ENCODE measurements at regions not wholly inside any gene's neighbourhood (a gene's known extent, or its start where the extent isn't known, plus 50 kb on each side); places are given as distances from the start of the nearest gene placed in this dataset.
"Not testable (repeated sequence)": the region's sequence is repeated elsewhere in the genome, so short reads cannot be mapped to it uniquely, and the experiment has no call there.

DNA sequence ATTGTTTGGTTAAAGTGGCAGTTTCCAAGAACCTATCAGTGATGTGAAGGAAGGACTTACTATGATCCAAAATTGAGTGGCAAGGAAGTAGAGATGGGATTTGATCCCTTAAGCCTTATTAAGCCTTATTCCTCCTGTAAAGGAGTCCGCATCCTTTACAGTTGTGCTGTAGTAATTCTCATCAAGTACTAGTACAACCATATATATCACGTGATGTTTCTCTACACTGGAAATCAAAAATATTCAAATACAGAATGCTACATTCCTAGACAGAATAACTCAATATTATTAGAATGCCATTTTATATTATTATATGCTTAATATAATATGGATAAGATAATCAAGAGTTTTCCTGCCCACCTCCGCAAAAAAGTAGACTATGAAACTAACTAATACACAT is 312.4 kb upstream of the SPHKAP start:
- no peak for DNase-seq

- no peak for DNase-seq
These were observed 297.5 kb upstream of the SPHKAP start for GRCh38 chr2:228479014-228479413.

GRCh38 chr2:228474466-228474865 is 293.0 kb upstream of the SPHKAP start:
- DNase-seq: no peak

DNA sequence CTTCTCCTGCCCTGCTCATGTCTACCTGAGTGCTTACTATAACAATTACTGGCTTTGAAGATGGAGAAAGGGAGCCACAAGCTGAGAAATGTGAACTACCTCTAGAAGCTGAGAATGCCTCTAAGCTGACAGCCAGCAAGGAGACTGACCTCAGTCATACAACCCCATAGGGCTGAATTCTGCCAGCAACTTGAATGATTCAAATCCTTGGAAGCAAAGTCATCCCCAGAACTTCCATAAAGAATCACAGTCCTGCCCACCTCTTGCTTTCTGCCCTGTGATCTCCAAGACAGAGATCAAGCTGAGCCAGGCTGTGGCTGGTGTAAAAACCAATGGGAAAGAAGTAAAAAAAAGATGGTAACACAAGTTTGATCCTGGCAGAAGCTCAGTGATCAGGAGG is 288.2 kb upstream of the SPHKAP start:
- no peak for DNase-seq

GRCh38 chr2:228466851-228467250 is 285.4 kb upstream of the SPHKAP start:
- DNase-seq: no peak

DNA sequence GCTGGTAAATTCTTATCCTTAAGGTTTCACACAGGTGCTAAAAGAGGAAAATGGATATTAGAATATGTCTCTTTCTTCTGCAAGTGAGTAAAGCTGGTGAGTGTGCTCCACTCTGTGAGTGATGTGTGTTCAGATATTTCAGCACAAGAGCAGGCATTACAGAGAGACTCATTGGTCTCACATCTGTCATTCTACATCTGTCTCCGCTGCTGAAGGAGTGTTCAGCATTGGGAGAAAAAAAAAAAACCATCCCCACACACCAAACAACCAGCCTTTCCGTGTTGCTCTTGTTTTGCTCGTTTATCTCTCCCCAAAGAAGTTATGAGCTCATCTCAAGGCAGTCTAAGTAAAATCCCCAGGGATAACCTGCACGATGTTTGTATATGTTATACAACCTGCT is 283.9 kb upstream of the SPHKAP start:
- DNase-seq: no peak

DNA sequence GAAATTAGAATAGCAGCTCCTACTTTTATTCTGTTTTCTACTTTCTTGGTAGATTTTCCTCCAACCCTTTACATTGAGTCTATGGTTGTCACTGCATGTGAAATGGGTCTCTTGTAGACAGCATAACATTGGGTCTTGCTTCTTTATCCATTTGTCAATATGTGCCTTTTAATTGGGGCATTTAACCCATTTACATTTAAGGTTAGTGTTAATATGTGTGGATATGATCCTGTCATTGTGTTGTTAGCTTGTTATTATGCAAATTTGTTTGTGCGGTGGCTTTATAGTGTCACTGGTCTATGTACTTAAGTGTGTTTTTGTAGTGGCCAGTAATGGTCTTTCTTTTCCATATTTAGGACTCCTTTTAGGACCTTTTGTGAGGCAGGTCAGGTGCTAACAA is 276.9 kb upstream of the SPHKAP start:
- no peak for DNase-seq

DNA sequence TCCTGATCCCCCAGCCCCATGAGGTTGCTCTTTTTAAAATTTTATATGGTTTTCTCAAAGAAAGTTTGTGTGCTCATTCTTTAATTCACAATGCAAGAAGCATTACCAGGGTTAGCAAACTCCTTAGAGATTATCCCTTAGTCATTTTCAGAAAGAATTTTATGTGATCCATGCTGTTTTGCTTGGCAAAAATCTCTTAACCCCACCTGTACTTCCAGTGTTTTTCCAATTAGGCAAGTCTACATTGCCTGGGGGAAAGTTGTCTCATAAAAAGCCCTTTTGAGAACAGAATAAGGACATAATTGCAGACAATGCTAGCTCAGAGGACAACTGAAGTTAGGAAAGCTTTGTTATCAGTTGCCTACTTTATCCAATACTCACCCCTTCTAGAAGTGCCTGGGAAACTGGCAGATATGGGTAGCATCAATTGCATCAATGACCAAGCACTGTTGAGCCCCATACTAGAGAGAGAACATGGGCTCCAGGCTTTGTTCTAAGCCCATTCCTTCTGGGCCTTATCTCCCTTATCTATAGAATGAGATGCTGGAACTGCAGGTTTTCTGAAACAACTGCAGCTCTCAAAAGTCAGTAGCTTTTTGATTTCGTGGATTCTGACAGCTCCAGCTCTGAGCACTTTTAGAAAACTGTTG is 265.9 kb upstream of the SPHKAP start:
- DNase-seq: peak in 1 of 2 experiments; percentile 70

DNA sequence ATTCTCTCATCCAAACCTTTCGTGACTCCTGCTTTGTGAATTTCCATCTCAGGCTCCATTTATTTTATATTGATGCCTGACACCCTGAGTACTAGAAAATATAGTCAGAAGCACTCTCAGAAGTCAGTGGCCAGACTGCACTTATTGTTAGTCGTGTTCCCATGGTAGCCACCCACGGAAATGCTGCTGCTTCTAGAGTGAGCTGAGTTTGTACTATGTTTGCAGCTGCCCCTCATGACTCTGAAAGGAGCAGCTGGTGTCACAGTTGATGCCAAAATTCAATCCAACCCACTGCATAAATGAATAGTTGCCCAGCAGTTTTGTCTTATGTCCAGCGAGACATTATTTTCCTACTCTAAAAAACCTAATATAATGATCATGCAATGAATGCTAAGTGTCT is 265.2 kb upstream of the SPHKAP start:
- DNase-seq: peak; percentile 70 to 73

- DNase-seq: no peak
These were observed 262.7 kb upstream of the SPHKAP start for GRCh38 chr2:228444161-228444560.

GRCh38 chr2:228433721-228434120 is 252.2 kb upstream of the SPHKAP start:
- DNase-seq: no peak

- no peak for DNase-seq
These were observed 250.6 kb upstream of the SPHKAP start for GRCh38 chr2:228432116-228432515.

DNA sequence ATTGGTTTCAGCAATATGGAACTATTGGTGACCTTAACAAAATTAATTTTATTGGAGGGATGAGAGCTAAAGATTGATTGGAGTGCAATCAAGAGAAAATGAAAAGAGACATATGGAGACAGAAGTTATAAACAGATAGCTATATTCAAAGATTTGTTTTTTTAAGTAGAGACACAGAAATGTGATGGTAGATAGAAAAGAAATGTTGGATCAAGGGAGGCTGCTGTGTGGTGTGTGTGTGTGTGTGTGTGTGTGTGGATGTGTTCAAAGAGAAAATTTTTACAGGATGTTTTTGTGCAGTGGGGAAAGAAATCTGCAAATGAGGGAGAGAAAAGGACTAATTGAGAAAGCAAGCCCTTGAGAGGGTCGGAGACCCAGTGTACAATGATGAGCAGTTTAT is 249.5 kb upstream of the SPHKAP start:
- DNase-seq: no peak

GRCh38 chr2:228426502-228427216 is 245.2 kb upstream of the SPHKAP start:
- DNase-seq: no peak

GRCh38 chr2:228425411-228426060 is 244.0 kb upstream of the SPHKAP start:
- DNase-seq: not testable (repeated sequence)

- no peak for DNase-seq
These were observed 236.5 kb upstream of the SPHKAP start for GRCh38 chr2:228417956-228418355.

DNA sequence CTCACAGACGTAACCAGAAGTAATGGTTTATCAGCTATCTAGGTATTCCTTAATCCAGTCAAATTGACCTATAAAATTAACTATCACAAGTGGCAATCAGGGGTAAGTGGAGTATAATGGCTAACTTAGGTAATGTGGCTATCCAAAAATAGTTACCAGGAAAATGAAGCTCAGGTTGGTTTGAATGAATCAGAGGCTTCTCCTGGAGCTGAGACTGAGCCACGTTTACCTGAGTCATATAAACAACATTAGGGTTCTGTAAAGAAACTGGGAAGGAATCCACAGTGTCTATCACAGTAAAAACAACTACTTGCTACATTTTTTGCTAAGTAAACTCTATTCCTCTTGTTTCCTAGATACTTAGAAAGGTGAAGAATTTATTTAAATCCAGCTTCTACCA is 236.0 kb upstream of the SPHKAP start:
- DNase-seq: no peak

GRCh38 chr2:228410061-228410460 is 228.6 kb upstream of the SPHKAP start:
- no peak for DNase-seq

GRCh38 chr2:228409493-228409892 is 228.0 kb upstream of the SPHKAP start:
- no peak for DNase-seq

- DNase-seq: no peak
These were observed 227.2 kb upstream of the SPHKAP start for GRCh38 chr2:228408529-228409227.

DNA sequence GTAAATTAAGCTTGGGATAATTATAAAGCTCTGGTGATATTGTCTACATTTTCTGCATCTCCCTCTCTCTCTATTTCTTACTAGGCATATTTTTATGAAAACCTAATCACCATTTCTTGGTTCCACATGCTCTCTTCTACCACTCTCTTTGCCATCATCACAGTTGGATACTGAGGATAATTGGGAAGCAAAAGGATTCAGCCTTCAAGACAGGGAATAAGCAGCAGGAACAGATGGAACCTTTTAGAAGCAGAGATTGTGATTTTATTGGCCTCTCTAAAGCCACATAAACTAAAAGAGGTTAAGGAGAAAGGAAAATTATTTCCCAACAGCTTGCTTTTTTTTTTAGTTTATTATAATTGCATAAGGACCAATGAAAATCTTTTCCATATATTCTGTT is 226.3 kb upstream of the SPHKAP start:
- no peak for DNase-seq

- no peak for DNase-seq
These were observed 219.8 kb upstream of the SPHKAP start for GRCh38 chr2:228401065-228401912.

DNA sequence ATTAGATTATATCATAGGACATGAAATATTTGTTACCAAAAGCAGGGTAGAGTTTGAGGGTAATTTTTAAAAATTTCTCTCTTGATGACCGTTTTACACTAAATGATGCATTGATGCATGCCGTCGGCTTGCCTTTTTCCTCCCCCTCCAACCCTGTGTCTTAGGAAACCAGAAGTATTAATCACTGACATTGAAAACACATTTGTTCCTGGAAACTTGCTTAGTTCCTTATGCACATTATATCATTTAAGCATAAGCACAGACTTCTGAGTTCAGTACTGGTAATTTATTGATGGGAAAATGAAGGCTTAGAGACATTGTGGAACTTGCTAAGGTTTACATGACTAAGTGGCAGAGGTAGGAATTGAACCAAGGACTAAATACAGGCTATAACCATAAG is 206.3 kb upstream of the SPHKAP start:
- no peak for DNase-seq

All from NCI-H187 (cell line).